ENCODE measurements at regions not wholly inside any gene's neighbourhood (a gene's known extent, or its start where the extent isn't known, plus 50 kb on each side); places are given as distances from the start of the nearest gene placed in this dataset.

GRCh38 chr6:48584846-48585245 lies 473.8 kb upstream of the PTCHD4 start:
- no peak for DNase-seq (ENCODE audit: low spot score)
- intact Hi-C loops (cut with micrococcal nuclease; ENCODE audit: unreplicated experiment) (loop anchor here (10.0 kb wide), 1 partner anchor 800 kb away; the partner anchor contains the start of gene OPN5), in situ Hi-C loops (cut with HindIII; ENCODE audit: extremely low pct_ligation_motif_present, low pct_unique_long_range_greater_than_20kb) (no loop called here)
- Histone ChIP-seq H3K4me3 (replicated peaks in 1 of 3; ENCODE audit: insufficient read depth in 1 of 3, low read depth in 2 of 3, low read length in 3 of 3) (no peak overlapping the region), H3K27ac (ENCODE audit: extremely low read length, insufficient read depth, low read length) (no peak overlapping the region), H3K36me3 (replicated peaks in 1 of 2; ENCODE audit: control insufficient read depth in 1 of 2, insufficient read depth in 2 of 2, low read length in 2 of 2) (no peaks in the 10 kb centered on the region), H3K4me1 (ENCODE audit: insufficient read depth, low read length) (no peaks in the 10 kb centered on the region), H3K79me2 (ENCODE audit: insufficient read depth, low read length) (no peaks in the 10 kb centered on the region), H3K9me3 (ENCODE audit: low read length) (no peaks in the 10 kb centered on the region), H2AFZ (ENCODE audit: low read length) (no peak overlapping the region), H3K27me3 (ENCODE audit: control insufficient read depth in 1 of 2, insufficient read depth in 2 of 2, low read length in 2 of 2) (no peaks in the 10 kb centered on the region; a peak in 1 of 5 replicates), H4K20me1 (ENCODE audit: insufficient read depth, low read length) (no peaks in the 10 kb centered on the region), H3K4me2 (ENCODE audit: low read depth, low read length) (no peak overlapping the region), H3K9ac (ENCODE audit: insufficient read depth, low read depth, low read length) (no peak overlapping the region)
- no peak for TF ChIP-seq ZNF543 (CRISPR knock-in tag; IDR thresholded peaks at IDR 0.05)
- TF ChIP-seq SPEN (CRISPR knock-in tag; IDR thresholded peaks at IDR 0.05; ENCODE audit: low read depth): no peak
- TF ChIP-seq ATM (IDR thresholded peaks at IDR 0.05; ENCODE audit: borderline replicate concordance): no peak
- no peak for TF ChIP-seq ZNF660 (CRISPR knock-in tag; IDR thresholded peaks at IDR 0.05; ENCODE audit: borderline replicate concordance, low read depth)
- TF ChIP-seq PHB2 (IDR thresholded peaks at IDR 0.05; ENCODE audit: partially characterized antibody): no peak
- no peak for TF ChIP-seq NR2C2 (CRISPR knock-in tag; IDR thresholded peaks at IDR 0.05; ENCODE audit: borderline replicate concordance)
- no peak for TF ChIP-seq PBX3 (CRISPR knock-in tag; IDR thresholded peaks at IDR 0.05; ENCODE audit: borderline replicate concordance)
- TF ChIP-seq NAIF1 (CRISPR knock-in tag; IDR thresholded peaks at IDR 0.05; ENCODE audit: borderline replicate concordance): no peak
- no peak for TF ChIP-seq FOXP1 (IDR thresholded peaks at IDR 0.05)
- no peak for TF ChIP-seq FOXP1 (CRISPR knock-in tag; IDR thresholded peaks at IDR 0.05)
- TF ChIP-seq HOMEZ (CRISPR knock-in tag; IDR thresholded peaks at IDR 0.05; ENCODE audit: low read depth): no peak
- no peak for TF ChIP-seq GATAD1 (CRISPR knock-in tag; IDR thresholded peaks at IDR 0.05)
- TF ChIP-seq NR2F6 (IDR thresholded peaks at IDR 0.05): no peak
- TF ChIP-seq NR2F6 (CRISPR knock-in tag; IDR thresholded peaks at IDR 0.05): no peak
- TF ChIP-seq ZZZ3 (CRISPR knock-in tag; IDR thresholded peaks at IDR 0.05; ENCODE audit: borderline replicate concordance): no peak
- no peak for TF ChIP-seq IRF2 (CRISPR knock-in tag; IDR thresholded peaks at IDR 0.05)
- ATAC-seq: no peak
- ChIA-PET CTCF (ENCODE audit: low intra/inter-chr PET ratio, low total read pairs) (no interaction called here), POLR2A (no interaction called here)
- no TSS peak for BruUV-seq (replicated peaks)
- no peak for FAIRE-seq
- WGBS (ENCODE audit: low lambda C conversion rate): 0% methylated on average over 1 of the region's 1 CpG
